ENCODE measurements at regions not wholly inside any gene's neighbourhood (a gene's known extent, or its start where the extent isn't known, plus 50 kb on each side); places are given as distances from the start of the nearest gene placed in this dataset.
"Not testable (repeated sequence)": the region's sequence is repeated elsewhere in the genome, so short reads cannot be mapped to it uniquely, and the experiment has no call there.

DNA sequence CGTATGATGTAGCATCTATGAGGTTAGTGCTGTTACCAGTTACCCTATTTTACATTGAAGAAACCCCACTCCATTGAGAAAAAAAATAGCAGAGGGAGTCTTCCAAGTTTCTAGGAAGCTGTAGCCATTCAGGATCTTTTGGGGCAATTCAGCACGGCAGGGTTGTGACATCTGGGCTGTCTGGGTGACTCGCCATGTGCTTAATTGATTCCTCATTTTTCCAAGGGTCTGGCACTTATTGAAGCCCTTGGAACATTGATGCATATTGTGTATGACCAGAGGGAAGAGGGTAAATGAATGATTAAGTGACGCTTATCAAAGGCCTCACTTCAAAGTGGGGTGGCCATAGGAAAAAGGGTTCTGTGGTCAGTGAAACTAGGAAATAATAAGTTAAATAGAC lies 248.7 kb downstream of the ARHGAP12 start:
- no peak for DNase-seq

DNA sequence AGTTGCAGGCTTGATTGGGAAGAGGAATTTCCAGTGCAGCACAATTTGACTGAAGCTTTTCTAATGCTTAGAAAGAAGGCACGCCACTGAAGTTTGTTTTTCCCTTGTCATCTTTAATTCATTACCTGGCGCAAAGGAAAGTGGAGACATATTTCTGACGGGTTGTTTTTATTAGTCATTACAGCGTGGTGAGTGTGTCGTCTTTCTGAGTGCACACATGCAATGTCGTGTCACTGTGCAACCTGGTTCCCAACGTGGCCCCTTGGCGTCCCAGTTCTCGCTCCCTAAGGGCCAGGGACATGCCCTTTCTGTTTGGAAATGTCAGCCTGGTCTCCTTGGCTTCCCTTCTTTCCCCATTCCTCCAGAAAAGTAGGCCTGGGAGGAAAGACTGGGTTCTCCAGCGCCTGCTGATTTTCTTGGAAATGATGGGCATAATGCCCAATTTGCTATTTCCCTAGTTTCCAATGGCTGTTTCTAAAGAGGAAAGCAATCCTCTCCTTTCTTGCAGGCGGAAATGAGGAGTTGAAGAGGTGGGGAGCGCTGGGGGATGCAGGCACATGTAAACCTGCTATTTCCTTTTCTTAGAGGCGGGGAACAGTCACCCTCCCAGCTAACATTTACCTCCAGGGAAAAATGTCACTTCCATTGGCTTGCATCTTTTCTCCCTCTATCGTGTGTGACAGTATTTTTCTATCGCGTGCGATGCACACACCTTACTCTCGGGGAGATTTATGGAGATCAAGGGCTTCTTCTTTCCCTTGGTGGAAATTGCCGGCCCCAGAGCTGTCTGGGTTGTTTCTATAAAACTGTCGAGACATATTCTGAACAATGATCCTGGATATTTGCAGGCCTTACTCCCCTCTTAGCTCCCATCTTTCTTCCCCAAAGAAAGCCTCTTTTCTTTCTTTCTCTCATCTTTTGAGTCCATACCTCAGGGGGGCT lies 249.8 kb downstream of the ARHGAP12 start:
- no peak for DNase-seq

DNA sequence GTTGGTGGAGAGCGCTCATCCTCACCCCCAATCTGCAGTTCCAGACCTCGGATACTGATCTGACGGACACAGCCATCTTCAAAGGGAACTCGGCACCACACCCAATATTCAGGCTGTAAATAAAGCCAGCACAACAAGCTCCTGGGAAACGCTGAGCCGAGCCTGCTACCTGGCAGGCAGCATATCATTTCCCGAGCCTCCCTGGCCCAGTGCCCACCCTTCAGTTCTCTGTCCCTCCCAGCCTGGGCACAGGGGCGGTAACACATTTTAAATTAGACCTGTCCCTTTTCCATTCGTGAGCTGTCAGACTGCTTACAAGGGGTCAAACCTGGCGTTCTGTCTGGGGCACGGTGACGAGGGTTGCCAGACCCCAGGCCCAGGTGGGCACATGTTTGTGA lies 250.5 kb downstream of the ARHGAP12 start:
- no peak for DNase-seq

DNA sequence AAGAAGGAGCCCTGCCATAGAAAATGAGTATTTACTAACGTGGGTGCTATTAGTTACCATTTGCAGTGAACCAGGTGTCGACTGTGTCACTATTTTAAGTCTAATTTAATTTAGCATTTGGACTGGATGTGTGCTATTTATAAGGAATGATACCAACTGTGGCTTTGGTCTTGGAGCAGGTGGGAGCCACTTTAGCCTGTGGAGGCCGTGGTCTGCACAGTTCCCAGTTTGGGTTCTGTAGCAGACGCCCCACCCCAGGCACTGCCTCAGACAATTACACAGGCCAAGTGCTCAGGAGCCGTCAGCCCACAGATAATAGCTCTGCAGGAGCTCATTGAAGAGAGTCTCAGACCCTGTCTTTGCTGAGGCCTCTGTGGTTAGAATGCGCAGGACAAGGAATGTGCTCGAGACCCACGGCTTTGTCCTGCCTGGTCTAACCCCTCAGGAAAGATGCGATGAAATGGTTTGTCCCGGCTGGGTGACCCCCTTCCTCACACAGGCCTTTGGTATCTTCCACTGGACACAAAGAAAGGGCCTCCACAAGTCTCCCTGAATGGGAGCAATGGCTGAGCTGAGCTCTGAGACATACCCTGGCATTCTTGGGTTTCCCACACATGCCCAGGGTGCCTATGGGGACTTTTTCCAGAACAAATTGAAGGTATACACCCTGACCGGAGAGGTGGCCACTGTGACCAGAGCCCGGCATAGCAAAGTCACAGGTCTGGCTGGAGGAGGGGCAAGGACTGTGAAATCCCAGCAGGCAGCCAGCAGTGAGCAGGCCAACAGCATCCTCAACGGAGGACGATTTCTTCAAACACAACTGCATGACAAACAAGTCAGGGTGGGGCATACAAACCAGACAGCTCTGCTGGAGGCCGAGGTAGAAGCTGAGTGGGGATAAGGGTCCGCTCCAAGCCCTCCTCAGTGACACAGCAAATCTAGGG lies 251.2 kb downstream of the ARHGAP12 start:
- DNase-seq: no peak

DNA sequence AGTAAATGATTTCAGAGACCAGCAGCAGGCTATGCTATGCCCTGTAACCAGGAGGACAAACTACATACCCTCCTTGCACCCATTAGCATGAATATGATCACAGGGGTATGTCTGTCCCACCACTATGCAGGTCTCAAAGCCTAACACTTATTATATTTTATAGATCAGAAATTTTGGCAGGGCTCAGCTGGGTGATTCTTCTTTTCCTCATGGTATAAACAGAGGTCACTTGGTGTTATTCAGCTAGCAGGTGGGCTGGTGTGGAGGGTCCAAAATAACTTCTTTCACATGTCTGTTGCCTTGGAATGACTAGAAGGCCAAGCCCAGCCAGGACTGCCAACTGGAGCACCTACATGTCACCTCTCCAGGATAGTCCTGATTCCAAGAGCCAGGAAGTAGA lies 252.9 kb downstream of the ARHGAP12 start:
- DNase-seq: no peak

DNA sequence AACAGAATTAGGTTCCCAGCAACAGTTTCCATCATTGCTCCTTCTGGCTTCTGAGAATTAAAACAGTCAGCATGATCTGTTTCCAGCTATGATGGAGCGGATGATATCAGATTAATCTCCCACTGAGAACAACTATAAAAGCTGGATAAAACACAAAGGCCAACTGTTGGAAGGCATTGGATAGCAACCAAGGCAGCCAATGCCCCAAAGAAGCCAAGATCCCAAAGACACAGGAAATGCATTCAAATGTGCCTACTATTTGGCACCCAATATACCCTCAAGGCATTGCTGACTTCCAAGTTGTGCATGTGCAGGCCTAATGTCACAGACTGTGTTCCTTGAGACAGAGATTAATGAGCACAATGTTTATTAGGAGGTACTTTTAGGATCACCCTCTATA lies 259.3 kb downstream of the ARHGAP12 start:
- no peak for DNase-seq

DNA sequence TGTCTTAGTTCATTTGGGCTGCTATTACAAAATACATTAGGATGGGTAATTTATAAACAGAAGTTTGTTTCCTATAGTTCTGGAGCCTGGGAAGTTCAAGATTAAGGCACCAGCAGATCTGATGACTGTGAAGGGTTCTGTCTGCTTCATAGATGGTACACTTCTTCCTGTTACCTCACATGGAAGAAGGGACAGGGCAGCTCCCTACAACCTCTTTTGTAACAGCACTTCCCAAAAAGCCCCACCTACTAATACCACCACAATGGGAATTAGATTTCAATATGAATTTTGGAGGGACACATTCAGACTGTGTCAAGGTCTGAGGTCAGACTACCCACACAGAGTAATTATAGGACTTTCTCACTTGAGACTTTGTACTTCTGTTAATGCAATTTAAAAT lies 260.3 kb downstream of the ARHGAP12 start:
- DNase-seq: no peak

DNA sequence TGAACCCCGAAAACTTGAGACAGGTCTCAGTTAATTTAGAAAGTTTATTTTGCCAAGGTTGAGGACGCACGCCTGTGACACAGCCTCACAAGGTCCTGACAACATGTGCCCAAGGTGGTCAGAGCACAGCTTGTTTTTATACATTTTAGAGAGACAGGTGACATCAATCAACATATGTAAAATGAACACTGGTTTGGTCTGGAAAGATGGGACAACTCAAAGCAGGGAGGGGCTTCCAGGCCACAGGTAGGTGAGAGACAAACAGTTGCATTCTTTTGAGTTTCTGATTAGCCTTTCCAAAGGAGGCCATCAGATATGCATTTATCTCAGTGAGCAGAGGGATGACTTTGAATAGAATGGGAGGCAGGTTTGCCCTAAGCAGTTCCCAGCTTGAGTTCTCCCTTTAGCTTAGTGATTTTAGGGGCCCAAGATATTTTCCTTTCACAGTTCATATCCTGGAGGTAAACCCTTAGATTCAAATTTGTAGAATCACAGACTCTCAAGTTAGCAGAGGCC lies 262.8 kb downstream of the ARHGAP12 start:
- DNase-seq: not testable (repeated sequence)

DNA sequence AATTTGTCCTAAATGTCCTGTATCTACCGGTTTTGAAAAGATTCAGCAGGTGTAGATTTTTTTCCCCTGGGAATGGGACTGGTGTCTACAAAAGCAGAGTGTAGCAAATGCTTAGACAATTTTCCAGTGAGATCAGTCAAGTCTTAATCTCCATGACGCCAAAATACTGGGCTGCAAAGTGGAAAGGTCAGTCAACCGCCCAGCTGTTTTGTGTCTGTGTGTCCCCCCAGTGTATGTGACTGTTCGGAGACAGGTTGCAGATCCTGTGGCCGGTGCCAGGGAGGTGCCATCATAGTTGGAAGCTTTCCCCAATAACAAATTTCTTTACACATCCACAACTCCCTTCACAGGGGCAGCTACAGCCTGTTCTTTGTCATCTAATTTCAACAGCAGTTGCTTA lies 263.8 kb downstream of the ARHGAP12 start:
- DNase-seq: no peak

DNA sequence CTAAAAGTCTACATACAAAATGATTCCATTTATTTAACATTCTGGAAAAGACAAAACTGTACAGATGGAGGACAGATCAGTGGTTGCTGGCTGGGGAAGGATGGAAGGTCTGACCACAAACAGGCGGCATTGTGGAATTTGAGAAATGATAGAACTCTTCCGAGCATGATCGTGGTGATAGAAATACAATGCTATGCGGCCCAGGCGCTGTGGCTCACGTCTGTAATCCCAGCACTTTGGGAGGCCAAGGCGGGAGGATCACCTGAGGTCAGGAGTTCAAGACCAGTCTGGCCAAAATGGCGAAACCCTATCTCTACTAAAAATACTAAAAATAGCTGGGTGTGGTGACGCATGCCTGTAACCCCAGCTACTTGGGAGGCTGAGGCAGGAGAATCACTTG lies 264.6 kb downstream of the ARHGAP12 start:
- DNase-seq: not testable (repeated sequence)

DNA sequence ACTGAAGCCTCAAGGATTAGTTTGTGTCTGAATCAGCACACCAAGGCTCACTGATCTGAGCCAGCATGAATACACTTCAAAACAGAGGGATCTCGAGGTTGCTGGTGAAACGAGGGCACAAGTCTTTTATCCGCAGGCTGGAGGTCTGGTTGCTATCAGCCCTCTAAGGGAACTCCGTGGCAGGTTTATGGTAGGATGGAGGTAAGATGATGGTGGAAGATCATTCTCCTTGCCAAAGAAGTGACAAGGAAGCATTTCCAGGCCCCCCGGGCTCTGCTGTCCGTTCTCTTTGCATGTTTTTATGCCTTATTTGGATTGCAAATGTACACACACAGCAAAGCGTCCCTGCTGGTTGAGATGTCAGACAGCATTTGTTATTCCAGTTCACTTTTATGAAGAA lies 268.3 kb downstream of the ARHGAP12 start:
- no peak for DNase-seq

DNA sequence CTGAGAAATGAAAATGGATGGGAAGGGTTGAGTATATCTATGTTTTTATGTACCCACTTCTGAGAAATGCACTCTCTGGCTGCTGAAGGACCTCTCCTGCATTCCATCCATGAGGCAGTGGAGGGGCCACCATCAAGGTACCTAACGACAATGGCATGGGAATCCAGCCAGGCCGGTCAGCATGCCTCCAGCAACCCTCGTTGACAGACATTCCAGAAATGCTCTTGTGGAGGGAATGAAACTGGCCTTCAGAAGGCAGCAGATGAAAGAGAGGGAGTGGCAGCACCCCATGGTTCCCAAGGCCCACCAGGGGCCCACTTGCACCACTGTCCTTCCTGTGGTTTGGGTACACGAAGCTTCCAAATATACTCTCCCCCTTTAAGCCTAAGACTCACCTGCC lies 269.0 kb downstream of the ARHGAP12 start:
- no peak for DNase-seq

DNA sequence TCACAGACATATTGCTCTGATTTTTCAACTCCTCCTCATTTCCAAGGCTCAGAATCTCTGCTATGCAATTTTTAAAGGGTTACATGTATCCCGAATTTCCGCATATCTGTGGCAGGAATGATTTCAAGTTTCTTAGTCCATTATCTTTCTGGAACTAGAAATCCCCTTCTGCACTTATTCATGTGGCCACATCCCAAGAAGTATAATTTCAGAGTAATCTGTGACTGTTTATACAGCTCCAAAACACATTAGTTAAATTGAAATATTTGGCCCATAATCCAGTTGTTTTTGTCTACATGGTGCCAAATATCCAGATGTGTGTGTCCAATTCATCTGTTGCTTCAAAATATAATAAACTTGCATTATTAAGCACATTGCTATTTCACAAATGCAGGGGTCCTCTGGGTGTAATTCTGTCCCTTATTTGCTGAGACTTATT lies 271.2 kb downstream of the ARHGAP12 start:
- no peak for DNase-seq

DNA sequence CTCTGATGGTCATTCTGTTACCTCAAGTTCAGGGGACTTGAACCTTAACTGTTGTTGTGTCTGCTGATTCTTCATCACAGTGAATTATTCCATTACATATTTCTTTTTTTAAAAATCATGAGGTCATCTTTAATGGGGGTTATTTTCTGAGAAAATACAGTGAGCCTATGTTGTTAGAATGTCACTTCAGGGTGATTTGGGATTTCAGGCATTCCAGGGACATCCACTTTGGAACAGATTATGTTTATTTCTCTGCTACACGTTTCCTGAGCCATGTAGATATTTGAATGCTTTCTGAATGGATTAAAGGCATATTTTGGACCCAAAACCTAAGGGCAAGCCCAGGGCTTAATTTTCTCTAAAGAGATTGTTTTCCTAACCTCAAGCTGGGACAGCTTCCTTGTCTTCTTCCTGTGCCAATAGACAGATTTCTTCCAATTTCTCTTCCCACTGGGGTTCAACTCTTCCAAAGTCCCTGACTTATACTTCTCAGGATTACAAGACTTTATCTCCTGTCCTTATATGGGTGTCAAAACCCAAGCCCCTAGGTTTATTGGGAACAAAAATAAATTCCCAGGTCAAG lies 271.7 kb downstream of the ARHGAP12 start:
- DNase-seq: no peak

DNA sequence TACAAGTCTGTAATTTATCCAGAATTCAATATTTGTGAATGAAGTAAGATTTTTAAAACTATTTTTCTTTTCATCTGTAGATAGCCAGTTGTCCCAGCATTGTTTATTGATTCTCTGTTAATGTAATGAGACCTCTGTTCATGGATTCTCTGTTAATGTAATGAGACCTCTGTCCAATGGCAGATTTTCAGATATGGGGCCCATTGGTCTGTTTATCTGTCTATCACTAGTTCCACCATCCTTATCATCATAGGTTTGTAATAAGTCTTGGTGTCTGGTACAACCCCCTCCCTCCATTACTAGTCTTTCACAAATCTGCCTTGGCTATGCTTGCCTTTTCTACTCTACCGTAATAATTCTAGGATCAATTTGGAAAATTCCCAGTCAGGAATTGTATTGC lies 276.6 kb downstream of the ARHGAP12 start:
- no peak for DNase-seq

DNA sequence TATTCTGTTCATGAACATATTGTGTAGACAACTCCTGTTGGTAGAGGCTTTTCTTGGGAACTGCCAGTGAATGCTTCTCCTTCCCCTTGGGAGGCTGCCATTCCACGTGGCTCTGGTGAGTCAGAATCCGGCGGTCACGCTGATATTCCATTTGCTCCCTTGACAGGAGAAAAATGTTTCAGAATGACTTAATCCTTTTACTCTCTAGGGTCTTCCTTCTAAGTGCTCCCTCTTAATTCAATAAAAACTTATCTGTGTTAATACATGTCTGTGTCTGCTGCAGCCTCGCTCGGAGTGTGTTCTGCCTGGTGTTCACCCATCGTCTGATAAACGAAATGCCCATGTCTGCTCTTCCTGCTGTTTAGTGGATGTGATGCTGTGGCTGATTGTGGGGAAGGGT lies 278.6 kb downstream of the ARHGAP12 start:
- DNase-seq: no peak

DNA sequence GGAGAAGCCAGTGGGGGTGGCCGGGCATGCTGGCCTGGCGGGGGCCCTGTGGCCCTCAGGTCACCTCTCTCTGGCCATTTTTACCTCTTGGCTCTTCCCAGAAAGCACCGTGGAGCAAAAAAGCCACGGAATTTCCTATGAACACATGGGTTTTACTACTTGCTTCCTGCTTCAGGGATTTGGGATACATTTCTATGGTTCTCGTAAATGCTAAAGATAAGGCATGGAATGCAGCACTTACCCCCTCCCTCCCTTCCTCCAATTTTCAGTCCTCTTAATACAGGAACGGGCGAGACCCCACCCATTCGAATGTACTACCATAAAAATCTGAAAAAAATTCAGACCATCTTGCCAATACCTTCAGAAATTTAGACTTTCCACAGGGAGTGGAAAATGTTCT lies 279.7 kb downstream of the ARHGAP12 start:
- no peak for DNase-seq

DNA sequence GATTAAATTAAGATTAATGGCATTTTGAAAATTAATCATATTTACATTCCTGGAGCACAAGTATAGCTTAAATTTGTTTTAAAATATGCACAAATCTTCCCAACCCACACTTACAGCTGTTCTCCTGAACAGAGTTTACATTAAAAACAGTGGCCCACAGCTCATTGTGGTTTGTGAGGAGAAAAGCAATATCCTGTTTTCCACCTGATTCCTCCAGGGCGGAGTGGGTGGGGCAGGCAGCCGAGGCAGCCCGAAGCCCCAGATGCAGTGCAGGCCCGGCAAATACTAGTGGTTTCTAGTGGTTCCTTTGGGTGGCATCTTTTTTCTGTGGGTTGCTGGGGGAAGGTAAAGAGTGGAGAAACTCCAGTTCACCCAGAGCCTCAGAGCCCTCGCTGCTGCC lies 280.8 kb downstream of the ARHGAP12 start:
- DNase-seq: no peak

DNA sequence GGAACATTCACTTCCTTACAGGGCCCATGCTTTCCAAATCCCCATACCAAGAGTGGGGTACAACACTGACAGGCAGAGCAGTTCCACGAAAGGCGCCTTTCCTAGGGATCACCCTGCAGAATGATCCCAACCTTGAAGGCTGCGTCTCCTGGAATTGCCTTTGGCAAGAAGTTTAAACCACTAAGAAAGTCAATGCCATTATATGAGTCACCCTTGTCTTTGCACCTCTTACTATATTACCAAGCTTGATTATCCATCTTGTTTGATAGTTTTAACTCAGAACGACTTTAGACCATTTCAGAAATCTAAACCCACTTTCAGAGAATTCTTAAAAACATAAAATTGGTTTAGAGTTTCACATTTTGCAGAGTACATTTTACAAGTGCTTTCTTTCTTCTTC lies 282.1 kb downstream of the ARHGAP12 start:
- no peak for DNase-seq

DNA sequence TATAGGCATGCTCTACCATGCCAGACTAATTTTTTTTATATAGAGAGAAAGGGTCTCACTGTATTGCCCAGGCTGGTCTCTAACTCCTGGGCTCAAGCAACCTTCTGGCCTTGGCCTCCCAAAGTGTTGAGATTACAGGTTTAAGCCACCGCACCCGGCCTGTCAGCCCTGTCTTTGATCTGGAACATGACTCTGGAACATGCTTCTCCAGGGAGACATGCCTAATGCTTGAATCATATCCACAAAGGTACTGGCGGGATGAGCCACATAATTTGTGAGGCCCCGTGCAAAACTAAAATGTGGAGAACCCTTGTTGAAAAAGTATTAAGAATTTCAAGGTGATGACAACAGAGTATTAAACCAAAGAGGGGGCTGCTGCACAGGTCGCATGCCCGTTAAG lies 282.8 kb downstream of the ARHGAP12 start:
- DNase-seq: no peak

DNA sequence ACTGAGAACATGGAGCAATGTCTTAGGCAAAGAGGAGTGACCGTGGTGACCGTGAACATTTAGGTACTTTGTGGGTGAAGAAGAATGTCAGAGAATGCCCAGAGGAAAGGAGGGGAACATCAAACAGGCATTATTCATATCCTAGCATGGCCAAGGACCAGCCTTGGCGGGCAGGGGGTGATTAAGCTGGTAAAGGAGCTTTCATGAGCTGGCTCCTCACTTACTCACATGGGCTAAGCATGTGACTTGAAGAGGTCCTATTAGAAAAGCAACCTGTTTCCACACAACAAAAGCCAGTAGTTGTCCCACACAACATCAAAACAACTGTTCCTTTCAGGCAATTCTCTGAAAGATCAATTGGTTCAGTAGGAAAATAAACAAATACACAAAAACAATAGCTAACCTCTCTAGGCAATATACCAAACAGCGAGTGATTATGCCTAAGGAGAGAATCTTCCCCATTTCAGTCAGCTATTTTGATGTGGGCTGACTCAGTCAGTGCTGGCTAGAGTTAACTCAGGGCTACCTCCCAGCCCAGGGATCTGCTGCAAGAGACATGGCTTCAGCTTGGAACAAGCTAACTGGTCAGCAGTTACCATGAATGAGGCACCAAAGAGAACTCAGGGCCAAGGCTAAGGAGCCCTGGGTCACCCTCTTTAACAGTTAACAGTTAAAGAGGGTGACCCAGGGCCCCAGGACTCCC lies 283.5 kb downstream of the ARHGAP12 start:
- no peak for DNase-seq

DNA sequence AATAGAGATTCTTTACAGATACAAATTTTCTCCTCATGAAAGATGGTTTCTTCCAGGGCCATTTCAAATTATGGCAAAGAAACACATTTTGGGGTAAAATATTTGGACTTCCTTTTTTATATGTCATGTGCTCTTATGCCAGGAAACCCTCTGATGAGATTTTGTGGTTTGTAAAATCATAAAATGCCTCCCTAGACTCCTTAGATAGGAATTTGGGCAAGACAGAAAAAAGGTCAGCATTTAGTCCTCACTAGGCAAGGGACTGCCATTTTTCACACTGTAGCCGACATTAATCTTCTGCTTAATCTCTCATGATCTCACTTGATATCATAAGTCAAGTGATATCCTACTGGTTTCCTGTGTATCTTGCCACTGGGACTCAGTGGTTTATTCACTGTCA lies 286.4 kb downstream of the ARHGAP12 start:
- DNase-seq: no peak

Measured in NCI-H1930 (cell line).